Osteoblast (primary cell): ENCODE measurements at regions not wholly inside any gene's neighbourhood (a gene's known extent, or its start where the extent isn't known, plus 50 kb on each side); places are given as distances from the start of the nearest gene placed in this dataset.

Experiments
- DNase-seq: peaks from one replicate; pipeline ENCODE4 v3.0.0; 2011; ENCODE audit warnings: low spot score, mixed read lengths; ENCODE audit not compliant: insufficient read length; ENCODE audit errors: missing footprints
- H2AFZ ChIP-seq: 2 replicates; pipeline ENCODE4 v1.6.0; 2011; ENCODE audit warnings: mild to moderate bottlenecking, low read length
- H3K27ac ChIP-seq: 2 replicates; pipeline ENCODE4 v1.5.1; 2011; ENCODE audit warnings: mild to moderate bottlenecking, low read depth, low read length, moderate library complexity
- H3K27me3 ChIP-seq: 2 replicates; pipeline ENCODE4 v1.6.0; 2012; ENCODE audit warnings: mild to moderate bottlenecking, control low read depth, inconsistent platforms, low read length, moderate library complexity; ENCODE audit not compliant: insufficient read depth
- H3K36me3 ChIP-seq: 2 replicates; pipeline ENCODE4 v1.5.1; 2011; ENCODE audit warnings: mild to moderate bottlenecking, low read length, control low read depth, moderate library complexity; ENCODE audit not compliant: insufficient read depth
- H3K4me1 ChIP-seq: 2 replicates; pipeline ENCODE4 v1.5.1; 2011; ENCODE audit warnings: mild to moderate bottlenecking, low read length, control low read depth, moderate library complexity; ENCODE audit not compliant: insufficient read depth
- H3K4me2 ChIP-seq: 2 replicates; pipeline ENCODE4 v1.6.0; 2011; ENCODE audit warnings: mild to moderate bottlenecking, low read length; ENCODE audit not compliant: insufficient read depth
- H3K4me3 ChIP-seq: fragments of 200-600 bp; sonication (generic); 3 replicates; pipeline ENCODE4 v1.5.1; 2012; ENCODE audit warnings: mild to moderate bottlenecking, low read length, inconsistent platforms; ENCODE audit not compliant: insufficient read depth
- H3K79me2 ChIP-seq: 2 replicates; pipeline ENCODE4 v1.6.0; 2012; ENCODE audit warnings: mild to moderate bottlenecking, low read length, control low read depth, inconsistent platforms; ENCODE audit not compliant: insufficient read depth
- H3K9me3 ChIP-seq: 2 replicates; pipeline ENCODE4 v1.5.1; 2011; ENCODE audit warnings: low read depth, low read length, control low read depth
- H4K20me1 ChIP-seq: 2 replicates; pipeline ENCODE4 v1.6.0; 2012; ENCODE audit warnings: mild to moderate bottlenecking, low read length, control low read depth; ENCODE audit not compliant: insufficient read depth
- CTCF ChIP-seq: IDR thresholded peaks from 2 replicates; pipeline ENCODE4 v1.5.1; 2011; ENCODE audit warnings: mild to moderate bottlenecking, low read depth, low read length, moderate library complexity; ENCODE audit errors: extremely low read depth

DNA sequence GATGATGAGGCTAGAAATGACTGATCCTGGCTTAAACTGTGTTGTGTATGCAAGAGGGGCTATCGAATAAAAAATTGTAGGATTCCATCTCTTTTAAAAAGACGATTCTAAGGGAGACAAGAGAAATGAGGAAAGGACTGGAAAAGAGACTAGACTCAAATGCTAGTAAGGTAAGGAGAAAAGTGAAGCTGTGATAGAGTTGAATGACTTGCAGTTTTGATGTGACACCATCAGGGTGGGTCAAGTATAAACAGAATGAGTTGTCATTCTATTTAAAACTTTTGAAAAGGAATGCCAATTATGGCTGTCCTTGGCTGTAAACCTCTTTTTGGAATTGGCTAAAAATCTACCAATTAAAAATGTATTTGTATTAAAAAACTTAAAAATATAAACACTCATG is 184.5 kb upstream of the PHF14 start:
- Histone ChIP-seq H3K36me3 (no peaks in the 10 kb centered on the region), H3K4me1 (no peaks in the 10 kb centered on the region), H3K79me2 (no peaks in the 10 kb centered on the region), H3K27me3 (no peaks in the 10 kb centered on the region), H3K27ac (no peak overlapping the region), H2AFZ (no peak overlapping the region), H3K9me3 (no peaks in the 10 kb centered on the region), H3K4me3 (no peak overlapping the region), H4K20me1 (no peaks in the 10 kb centered on the region), H3K4me2 (no peak overlapping the region)
- no peak for TF ChIP-seq CTCF
- peak; percentile 21 for DNase-seq

GRCh38 chr7:10790910-10791309 is 182.8 kb upstream of the PHF14 start:
- TF ChIP-seq CTCF = no peak
- H3K4me3 ChIP-seq = no peak overlapping the region
- H3K4me2 ChIP-seq = no peak overlapping the region
- H3K36me3 ChIP-seq = no peaks in the 10 kb centered on the region
- no peaks in the 10 kb centered on the region for H3K79me2 ChIP-seq
- no peak overlapping the region for H2AFZ ChIP-seq
- H4K20me1 ChIP-seq = no peaks in the 10 kb centered on the region
- no peaks in the 10 kb centered on the region for H3K4me1 ChIP-seq
- no peak overlapping the region for H3K27ac ChIP-seq
- H3K27me3 ChIP-seq = no peaks in the 10 kb centered on the region
- no peak for DNase-seq
- no peaks in the 10 kb centered on the region for H3K9me3 ChIP-seq

GRCh38 chr7:10793995-10794775 is 179.5 kb upstream of the PHF14 start:
- H3K27ac ChIP-seq = no peak overlapping the region
- H3K27me3 ChIP-seq = no peaks in the 10 kb centered on the region
- no peak for TF ChIP-seq CTCF
- H3K4me1 ChIP-seq = no peaks in the 10 kb centered on the region
- no peak overlapping the region for H3K4me2 ChIP-seq
- H3K79me2 ChIP-seq = no peaks in the 10 kb centered on the region
- no peaks in the 10 kb centered on the region for H3K36me3 ChIP-seq
- no peaks in the 10 kb centered on the region for H3K9me3 ChIP-seq
- DNase-seq = no peak
- no peak overlapping the region for H2AFZ ChIP-seq
- no peaks in the 10 kb centered on the region for H4K20me1 ChIP-seq
- no peak overlapping the region for H3K4me3 ChIP-seq

GRCh38 chr7:10797157-10797556 is 176.5 kb upstream of the PHF14 start:
- DNase-seq = no peak
- TF ChIP-seq CTCF = no peak
- Histone ChIP-seq H3K36me3 (no peaks in the 10 kb centered on the region), H3K4me1 (no peaks in the 10 kb centered on the region), H3K27me3 (no peaks in the 10 kb centered on the region), H3K9me3 (no peaks in the 10 kb centered on the region), H3K4me2 (no peak overlapping the region), H2AFZ (no peak overlapping the region), H3K79me2 (no peaks in the 10 kb centered on the region), H4K20me1 (no peaks in the 10 kb centered on the region), H3K27ac (no peak overlapping the region), H3K4me3 (no peak overlapping the region)
